ENCODE measurements at regions not wholly inside any gene's neighbourhood (a gene's known extent, or its start where the extent isn't known, plus 50 kb on each side); places are given as distances from the start of the nearest gene placed in this dataset.
"Not testable (repeated sequence)": the region's sequence is repeated elsewhere in the genome, so short reads cannot be mapped to it uniquely, and the experiment has no call there.

DNA sequence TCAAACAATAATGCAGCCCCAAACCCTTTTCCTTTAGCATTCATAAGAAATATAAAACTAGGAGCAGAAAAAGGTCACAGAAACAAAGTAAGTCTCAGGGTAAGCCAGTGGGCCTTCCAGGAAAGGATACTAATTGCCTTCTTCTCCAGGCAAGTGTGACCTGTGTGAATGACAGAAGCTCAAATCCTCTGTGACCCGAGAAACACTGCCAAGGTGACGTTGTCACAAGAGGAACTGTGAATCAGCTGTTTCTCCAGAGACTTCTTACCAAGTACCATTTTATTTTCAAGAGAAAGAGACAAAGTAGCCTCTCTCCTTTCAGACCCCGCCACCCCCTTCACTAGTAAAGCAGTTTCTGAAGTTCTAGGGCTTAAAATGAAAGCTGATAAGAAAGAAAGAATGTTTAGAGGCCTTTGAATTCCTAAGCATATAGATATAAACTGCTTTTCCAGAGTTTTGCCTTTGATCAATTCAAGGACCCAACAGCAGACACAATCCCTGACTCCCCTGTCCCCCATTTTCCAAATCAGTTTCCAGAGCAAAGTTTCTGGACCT, 155.6 kb downstream of the NUF2 start:
- DNase-seq, result no peak

DNA sequence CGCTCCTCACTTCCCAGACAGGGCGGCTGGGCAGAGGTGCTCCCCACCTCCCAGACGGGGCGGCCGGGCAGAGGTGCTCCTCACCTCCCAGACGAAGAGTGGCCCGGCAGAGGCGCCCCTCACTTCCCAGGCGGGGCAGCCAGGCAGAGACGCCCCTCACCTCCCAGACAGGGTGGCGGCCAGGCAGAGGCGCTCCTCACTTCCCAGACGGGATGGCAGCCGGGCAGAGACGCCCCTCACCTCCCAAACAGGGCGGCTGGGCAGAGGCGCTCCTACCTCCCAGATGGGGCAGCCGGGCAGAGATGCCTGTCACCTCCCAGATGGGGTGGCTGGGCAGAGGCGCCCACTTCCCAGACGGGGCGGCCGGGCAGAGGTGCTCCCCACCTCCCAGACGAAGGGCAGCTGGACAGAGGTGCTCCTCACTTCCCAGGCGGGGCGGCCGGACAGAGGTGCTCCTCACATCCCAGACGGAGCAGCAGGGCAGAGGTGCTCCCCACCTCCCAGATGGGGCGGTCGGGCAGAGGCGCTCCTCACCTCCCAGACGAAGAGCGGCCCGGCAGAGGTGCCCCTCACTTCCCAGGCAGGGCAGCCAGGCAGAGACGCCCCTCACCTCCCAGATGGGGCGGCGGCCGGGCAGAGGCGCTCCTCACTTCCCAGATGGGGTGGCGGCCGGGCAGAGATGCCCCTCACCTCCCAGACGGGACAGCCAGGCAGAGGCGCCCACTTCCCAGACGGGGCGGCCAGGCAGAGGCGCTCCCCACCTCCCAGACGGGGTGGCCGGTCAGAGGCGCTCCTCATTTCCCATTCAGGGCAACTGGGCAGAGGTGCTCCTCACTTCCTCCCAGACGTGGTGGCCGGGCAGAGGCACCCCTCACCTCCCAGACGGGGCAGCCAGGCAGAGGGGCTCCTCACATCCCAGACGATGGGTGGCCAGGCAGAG, 176.9 kb downstream of the NUF2 start:
- not testable (repeated sequence) for DNase-seq

DNA sequence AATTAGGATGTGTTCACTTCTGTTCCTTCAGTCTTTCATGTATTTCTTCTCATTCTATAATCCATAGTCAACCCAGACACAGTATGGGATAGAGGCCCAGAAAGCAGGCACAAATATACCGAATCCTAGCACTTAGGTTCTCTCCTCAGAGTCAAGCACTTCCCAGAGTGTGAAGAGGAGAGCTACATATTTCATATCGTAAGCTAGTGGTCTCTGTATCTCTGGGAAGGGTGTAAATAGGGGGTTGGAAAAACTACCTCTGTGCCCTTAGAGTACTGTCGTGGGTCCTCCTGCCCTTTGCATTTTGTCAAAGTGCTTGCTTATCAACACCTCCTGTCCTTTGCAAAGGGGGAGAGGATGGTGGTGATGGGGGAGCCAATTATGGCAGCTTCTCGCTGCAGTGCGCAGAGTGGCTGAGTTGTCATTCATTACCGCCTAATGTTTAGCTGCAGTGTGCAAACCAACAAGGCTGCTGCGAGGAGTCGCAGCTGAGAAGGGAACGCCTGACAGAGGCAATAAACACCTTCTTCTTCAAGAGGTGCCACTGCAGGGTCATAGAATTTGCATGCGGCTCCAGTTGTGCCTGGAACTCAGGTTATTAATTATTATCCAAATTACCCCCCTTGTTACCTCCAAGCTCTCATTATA, 182.7 kb downstream of the NUF2 start:
- DNase-seq, result no peak

DNA sequence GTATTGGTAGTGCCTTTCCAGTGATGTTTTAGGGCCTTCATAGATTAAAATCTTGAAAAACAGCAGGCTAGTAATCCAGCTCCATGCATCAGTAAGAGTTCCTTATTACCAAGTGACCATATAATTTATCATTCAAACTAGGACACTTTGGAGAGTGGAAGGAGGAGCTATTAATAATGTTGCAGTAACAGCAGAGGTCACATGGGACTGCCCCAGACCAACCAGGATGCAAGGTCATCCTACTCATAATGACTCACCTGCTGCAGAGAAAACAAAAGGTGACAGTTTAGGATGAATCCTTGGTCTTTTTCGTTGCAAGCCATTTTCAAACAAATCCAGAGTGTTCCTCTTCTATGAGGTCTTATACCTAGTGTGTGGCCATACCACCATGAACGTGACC, 187.4 kb downstream of the NUF2 start:
- no peak for DNase-seq

DNA sequence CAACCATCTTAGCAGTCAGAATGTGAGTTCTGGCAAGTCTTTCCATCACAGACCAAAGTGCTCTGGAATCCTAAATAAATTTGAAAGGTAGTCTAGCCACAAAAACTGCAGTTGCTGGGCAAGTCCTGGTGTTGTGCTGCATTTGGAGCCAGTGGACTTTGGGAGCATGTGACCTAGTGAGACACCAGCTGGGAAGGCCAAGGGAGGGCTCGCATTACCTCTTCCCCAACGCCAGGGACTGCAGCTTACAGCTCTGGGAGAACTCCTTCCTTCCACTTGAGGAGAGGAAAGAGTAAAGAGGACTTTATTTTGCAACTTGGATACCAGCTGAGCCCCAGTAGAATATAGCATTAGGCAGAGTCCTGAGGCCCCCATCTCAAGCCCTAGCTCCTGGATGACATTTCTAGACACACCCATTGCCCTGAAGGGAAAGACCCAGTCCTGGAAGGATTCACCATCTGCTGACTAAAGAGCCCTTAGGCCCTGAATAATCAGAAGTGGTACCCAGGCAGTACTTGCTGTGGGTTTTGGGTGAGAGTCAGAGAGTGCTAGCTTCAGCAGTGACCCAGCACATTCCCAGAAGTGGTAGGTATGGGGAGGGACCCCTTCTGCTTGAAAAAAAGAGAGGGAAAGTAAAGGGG, 190.7 kb downstream of the NUF2 start:
- no peak for DNase-seq

DNA sequence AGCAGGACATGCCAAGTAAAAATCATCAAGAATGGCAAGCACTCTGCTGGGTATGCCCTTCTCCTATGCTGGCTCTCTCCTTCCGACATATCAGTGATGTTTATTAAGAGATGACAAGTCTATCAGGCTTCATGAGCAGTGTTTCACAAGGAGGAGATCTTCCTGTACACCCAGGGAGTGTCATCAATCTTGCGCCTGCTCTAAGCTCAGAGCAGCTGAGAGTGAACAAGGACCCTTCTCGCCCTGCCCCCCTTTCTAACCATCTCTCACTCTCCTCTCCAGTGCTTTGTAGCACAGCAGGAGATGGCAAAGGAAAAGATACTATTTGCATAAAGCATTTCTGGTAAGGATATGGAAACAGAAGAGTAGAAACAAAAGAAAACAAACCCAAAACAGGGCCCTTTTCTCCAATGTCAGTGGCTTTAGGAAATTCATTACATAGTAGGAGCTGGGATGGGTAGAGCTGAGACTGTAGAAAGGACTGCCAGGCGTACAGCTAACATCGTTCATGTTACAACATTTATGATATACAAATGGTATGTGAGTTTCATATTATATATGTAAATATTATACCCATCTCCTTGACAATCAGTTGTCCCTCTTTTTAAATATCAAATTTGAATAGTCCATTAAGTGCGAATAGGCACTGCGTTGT, 201.7 kb downstream of the NUF2 start:
- no peak for DNase-seq

DNA sequence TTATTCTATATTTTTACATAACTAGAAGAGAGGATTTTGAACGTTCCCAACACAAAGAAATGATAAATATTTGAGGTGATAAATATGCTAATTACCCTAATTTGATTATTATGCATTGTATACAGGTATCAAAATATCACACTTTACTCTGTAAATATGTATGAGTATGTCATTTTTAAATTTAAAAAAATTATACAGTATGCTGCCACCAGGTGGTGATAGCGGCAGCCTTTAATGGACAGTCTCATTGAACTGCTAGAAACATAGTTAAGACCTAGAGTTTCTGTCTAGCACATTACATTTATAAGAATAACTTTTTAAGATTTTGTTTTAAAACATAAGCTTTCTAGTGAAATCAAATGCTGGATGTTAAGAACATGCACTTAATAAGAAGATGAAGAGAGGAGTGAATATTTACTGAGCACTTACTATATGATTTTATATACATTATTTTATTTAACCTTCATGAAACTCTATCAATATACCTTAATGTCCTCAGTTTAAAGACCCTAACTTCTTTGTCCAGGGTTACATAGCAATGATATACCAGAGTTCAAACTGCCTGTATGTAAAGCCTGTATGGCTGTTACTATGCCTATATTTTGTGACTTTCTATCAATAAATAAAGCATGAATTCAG, 207.1 kb downstream of the NUF2 start:
- peak; percentile 5 for DNase-seq

DNA sequence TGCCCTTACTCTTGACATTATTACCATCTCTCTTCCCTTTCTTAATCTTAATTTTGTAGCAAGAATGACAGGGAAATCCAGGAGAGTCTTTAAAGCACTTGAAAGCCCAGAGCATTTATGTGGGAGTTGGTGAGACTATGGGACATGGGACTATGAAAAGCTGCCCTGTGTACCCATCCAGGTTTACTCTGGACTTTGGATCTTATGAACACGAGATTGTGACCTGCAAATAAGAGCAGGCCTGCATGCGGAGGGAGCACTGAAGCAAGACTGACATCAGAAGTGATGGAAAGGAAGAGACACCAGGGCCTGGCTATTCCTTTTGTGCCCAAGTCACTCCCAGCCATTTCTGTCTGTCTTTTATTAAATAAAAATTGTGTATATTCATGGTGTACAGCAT, 209.6 kb downstream of the NUF2 start:
- DNase-seq, result no peak

DNA sequence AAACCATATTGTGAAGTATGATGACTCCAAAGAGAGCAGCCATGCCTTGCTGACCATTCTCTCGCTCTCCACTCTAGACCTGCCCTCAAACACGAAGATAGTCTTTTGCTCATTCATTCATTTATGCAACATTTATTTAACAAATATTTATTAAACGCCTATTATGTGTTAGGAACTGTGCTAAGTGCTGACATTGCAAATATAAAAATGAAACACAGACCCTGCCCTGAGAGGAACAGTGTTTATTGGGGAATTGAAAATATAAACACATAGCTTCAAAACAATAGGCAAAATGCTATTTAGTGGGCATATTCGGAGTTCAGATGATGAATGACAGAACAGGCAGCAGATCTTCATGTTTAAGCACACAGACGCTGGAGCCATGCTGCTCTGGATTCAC, 213.6 kb downstream of the NUF2 start:
- no peak for DNase-seq

DNA sequence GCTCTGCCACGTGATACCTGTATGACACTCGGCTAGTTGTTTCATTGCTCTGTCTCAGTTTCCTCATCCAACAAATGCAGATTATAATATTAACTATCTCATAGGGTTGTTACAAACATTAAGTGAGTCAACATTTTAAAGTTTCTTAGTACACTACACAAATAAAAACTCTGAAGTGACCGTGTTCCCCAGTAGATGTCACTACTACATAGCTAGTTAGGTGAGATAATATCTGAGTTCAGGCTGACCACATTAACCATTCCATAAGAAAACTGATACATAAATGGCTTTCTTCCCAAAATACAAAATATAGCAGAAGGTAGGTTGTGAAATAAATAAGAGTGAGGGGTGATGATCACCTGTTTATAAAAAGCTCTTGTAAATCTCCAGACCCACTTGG, 214.1 kb downstream of the NUF2 start:
- no peak for DNase-seq

DNA sequence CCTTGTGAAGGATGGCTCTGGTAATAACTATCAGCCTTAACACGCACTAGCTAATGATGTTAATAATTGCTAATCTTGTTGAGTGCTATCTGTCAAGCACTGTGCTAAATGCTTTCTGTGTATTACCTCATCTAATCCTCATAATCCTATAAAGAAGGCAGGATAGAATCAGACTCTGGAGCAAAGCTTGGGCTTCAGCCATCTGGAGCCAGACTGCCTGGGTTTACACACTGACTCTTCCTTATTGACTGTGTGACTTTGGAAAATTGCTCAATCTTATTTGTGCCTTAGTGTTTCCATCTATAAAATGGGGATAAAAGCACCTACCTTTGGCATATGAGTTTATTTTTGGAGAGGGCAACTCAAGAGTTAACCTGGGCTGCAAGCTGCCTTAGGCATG, 216.1 kb downstream of the NUF2 start:
- no peak for DNase-seq

DNA sequence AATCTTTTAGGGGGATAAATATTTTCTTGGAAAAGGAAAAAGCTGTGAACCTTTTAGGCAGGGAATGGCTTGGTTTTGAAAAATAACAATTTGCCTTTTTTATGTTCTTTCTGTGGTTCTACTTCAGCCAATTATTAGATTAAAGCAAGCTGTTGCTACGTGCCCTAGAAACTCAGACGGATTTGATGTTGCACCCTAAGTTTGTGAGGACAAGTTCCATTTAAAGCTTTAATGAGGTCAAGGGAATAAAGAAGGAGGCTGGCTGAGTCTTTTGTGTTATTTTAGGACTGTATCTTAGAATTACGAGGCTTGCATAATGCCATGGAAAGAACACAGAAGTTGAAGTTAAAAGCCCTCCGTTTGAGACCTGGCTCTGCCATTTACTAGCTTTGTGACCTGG, 216.9 kb downstream of the NUF2 start:
- DNase-seq, result no peak

DNA sequence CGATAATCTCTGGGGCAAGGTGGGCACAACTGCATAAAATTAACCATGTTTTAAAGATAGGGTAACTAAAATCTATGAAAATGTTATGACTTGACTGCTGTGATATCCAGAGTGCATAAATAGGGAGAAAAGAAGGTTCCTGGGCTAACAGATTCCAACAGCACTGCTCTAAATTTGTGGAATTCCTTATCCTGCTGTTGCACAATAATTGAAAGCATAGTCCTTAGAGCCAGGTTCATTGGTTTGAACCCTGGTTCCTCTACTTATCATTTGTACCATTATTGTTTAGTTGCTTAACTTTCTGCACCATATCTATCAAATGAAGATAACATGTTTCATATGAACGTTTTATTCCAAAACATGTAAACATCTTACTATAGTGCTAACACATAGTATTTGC, 219.0 kb downstream of the NUF2 start:
- DNase-seq, result no peak

DNA sequence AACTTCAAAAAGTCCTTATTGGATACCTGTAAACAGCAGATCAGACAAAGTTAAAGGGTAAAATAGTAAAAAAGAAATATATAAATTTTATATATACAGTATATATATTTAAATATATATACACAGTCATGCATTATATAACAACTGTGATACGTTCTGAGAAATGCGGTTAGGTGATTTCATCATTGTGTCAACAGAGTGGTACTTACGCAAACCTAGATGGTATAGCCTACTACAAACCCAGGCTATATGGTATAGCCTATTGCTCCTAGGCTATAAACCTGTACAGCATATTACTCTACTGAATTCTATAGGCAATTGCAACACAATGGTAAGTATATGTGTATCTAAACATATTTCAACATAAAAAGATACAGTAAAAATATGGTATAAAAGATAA, 222.7 kb downstream of the NUF2 start:
- DNase-seq, result no peak

DNA sequence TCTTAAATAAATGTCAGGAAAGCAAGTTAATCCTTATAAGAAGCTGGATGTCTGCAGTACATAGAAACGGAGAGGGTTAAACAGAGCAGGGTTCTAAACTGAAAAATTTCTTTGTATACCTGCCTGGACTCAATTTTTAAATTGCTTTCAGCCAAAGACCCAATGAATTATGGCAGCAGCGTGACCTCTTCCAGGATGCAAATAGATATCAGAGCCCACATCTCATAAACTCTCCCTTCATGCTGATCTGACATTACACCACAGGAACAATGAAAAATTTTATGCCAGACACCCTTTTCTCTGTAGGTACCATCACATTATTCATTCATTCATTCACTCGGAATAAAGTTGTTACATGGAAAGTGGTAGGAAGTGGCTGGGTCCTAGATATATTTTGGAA, 236.4 kb downstream of the NUF2 start:
- no peak for DNase-seq

DNA sequence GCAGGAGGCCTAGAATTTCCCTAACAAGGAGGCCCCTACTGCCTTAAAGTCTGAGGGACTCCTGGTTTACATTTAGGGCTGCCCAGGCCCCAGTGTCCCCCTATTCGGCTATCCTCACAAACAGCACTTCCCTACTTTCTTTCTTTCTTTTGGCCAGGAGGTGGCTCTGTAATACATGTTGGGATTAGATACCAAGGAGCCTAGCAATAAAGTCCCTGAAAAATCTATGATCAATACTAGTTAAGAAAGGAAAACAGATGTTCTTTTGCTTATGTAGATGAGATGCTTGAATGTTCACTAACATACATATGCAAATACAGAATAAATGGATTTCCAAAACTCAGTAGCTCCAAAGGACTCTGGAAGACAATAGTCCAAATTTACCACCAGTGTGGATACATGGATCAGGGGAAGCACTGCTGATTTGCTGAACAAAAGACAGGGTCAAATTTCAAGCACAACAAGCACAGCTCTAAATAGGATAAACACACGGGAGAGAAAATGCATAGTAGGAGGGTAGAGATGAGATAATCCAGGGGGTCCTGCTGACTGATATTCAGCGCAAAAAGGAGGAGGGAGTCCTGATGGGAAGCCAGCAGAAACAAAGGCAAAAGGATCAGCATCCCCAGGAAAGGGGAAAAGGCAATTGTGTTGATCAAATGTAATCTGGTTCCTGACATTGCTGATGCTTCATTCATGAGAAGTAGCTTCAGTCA, 240.0 kb downstream of the NUF2 start:
- no peak for DNase-seq

DNA sequence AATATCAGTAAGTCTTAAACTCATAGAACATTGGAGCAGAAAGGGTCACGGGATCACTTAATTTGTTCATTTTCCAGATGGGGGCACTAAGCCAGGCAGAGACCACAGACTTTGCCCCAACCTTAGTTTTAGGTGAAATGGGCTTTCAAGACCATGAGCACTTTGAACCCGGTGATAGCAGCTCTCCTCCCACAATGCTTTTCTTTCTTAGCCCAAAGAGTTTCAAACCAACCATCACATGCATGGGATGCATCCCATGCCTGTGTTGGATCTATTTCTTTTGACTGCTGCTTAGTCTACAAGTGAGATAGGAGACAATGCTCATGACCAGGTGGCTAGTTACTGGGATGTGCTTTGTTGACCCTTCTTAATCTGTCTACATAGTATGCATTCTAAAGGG, 240.6 kb downstream of the NUF2 start:
- DNase-seq, result no peak

DNA sequence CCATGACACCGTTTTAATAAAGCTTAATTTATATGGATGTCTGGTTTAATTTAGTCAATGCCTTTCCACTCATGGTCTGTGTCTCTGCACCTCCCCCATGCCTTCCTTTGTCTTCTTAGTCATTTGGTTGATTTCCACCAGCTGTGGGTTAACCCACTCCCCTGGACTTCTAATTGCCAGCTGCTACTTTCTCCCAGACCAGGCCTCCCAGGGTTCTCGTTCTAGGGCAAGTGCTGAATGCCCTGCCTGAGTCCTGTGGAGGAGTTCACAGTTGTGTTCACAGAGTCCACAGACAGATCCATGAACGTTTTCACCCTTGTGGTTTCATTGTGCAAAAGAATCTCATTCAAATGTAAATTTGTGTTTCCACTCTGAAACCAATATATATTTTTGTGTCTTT, 243.4 kb downstream of the NUF2 start:
- no peak for DNase-seq

DNA sequence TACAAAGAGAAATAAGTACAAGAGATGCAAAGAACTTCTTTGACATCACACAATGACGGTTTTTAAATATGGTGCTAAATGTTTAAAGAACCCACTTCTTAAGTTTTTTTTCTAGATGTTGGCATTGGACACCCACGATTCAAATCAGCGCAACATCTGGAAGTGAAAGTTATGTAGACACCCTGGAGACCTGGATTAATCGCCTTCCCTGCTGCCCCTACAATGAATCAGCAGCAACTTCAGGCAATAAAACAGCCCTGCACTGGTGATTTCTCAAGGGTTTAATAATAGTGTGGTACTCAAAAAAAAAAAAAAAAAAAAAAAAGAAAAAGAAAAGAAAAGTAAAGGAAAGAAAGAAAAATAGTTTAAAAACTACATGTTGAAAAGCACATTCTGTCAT, 248.3 kb downstream of the NUF2 start:
- no peak for DNase-seq

DNA sequence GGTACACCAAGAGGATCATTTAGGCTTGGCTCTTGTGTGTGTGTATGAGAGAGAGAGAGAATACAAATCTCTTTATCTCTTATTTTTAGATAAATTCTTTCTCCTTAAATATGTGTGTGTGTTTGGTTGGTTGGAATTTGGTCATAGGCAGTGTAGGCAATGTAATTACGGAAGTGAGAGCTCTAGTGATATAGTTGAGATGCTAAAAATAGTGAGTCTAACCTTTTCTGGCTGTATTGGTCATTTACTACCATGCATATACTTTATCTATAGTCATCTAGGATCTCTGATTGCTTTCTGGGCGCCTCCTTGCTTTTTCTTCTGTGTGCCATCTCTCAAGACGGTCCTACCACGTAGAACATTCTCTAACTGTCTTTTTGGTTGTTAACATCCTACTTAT, 250.2 kb downstream of the NUF2 start:
- DNase-seq, result no peak

DNA sequence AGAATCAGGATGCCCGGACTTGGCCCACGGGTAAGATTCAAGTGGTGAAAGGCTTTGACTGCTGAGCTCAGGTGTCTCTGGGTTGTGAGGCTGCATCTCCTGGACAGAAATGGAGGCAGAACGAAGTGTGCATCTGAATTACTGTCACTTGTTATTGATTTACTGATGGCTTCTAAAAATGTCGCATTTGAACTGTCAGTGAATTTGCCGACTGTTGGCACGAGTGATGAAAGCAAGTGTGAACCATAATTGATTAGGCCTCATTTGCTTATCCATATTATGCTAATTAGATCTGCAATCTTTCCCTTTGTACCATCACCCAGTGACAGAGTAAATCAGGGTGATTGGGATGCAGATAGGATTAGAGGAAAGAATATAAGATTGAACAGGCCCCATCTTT, 252.4 kb downstream of the NUF2 start:
- DNase-seq, result no peak

DNA sequence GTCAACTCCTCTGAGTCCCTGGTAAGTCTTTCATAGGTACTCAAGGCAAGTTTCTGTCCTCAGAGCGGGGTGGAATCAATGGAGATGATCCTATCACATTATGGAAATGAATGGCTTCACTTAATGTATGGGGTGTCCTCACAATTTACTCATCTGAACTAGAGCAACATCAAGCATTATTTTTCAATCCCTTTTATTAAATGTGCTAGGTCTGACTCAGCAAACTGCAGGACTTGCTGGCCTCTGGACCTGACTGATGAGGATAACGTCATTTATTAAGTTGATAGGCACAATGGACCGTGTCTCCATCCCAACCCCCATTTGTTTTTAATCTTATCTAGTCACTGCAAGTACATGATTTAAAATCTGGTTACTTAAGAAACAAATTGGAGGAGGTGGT, 259.2 kb downstream of the NUF2 start:
- no peak for DNase-seq
